ENCODE measurements at regions not wholly inside any gene's neighbourhood (a gene's known extent, or its start where the extent isn't known, plus 50 kb on each side); places are given as distances from the start of the nearest gene placed in this dataset.

DNA sequence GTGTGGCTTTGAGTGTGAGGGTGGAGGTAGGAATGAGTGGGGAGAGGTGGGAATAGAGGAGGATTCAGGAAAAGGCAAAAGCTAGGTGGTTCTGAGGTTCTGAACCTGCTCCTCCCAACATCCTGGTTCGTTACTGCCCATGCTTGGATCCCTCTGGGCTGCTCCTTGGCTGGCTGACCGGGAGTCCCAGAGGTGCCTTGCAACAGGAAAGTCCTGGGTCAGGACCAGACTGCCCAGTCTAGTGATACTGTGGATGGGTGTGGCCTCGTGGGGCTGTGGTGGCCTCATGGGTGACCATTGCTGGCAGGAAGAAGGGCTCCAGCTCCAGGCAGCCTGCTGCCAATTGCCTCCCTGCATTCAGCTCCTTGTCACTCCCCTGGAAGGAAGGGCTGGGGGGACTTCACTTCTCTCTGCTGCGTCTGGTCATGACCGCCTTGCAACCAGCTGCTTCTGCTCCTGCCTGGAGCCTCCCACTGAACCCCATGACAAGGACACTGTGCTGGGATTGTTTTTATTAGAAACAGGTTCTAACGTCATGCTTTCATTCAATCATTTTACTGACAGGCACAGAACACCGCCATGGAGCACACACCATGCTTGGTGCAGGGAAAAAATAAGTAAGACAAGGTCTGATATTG, 61.5 kb upstream of the UBL3 start:
- Mint-ChIP-seq H3K4me1 (peaks cover 38% of the 10 kb centered on the region), H3K27me3 (ENCODE audit: low read depth) (no peaks in the 10 kb centered on the region), H3K36me3 (no peaks in the 10 kb centered on the region), H3K9me3 (peaks cover 4% of the 10 kb centered on the region), H3K4me3 (no peak overlapping the region), H3K27ac (no peak overlapping the region)
- no peak for TF ChIP-seq CTCF (IDR thresholded peaks at IDR 0.05; ENCODE audit: unreplicated experiment)
- no peak for DNase-seq (ENCODE audit: low spot score in 2 of 2, unreplicated experiment in 2 of 2)

- Mint-ChIP-seq H3K27ac (no peak overlapping the region), H3K27me3 (ENCODE audit: low read depth) (no peaks in the 10 kb centered on the region), H3K36me3 (no peaks in the 10 kb centered on the region), H3K9me3 (no peaks in the 10 kb centered on the region), H3K4me1 (peaks cover 48% of the 10 kb centered on the region), H3K4me3 (no peak overlapping the region)
- TF ChIP-seq CTCF (IDR thresholded peaks at IDR 0.05; ENCODE audit: unreplicated experiment): no peak
- DNase-seq (ENCODE audit: low spot score in 2 of 2, unreplicated experiment in 2 of 2): no peak
Observed at GRCh38 chr13:29909975-29910674, 59.7 kb upstream of the UBL3 start.

DNA sequence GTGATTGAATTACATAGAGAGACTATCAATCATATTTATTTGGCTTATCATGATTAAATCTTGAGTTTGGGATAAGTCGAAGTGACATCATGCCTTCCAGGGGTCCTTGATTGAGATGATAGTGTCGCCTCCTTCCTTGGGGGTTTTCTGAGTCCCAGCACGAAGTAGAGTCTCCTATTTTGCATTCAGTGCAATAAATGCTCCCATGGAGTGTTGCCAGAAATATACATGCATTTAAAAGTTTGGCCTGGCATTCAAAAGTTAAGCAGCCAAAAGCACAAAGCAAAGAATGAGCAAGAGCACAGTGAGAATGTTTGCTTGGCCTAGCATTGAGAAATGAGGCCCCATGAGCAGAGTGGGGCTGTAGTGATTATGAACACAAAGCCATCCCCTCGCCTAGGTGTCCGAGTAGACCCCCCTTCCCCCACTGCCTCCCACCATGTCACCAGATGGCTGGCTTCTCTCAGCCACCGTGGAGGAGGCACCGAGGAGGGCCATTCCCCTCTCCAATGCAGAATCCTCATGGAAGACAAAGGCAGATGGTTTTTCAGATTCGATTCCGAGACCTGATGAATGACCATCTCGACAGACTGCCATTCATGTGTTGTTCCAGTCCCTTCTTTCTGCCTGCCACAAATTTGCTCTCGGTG, 58.8 kb upstream of the UBL3 start:
- Mint-ChIP-seq H3K27me3 (ENCODE audit: low read depth) (no peaks in the 10 kb centered on the region), H3K36me3 (no peaks in the 10 kb centered on the region), H3K4me1 (peaks cover 48% of the 10 kb centered on the region), H3K27ac (no peak overlapping the region), H3K9me3 (no peaks in the 10 kb centered on the region), H3K4me3 (no peak overlapping the region)
- no peak for TF ChIP-seq CTCF (IDR thresholded peaks at IDR 0.05; ENCODE audit: unreplicated experiment)
- DNase-seq (ENCODE audit: low spot score in 2 of 2, unreplicated experiment in 2 of 2): no peak

DNA sequence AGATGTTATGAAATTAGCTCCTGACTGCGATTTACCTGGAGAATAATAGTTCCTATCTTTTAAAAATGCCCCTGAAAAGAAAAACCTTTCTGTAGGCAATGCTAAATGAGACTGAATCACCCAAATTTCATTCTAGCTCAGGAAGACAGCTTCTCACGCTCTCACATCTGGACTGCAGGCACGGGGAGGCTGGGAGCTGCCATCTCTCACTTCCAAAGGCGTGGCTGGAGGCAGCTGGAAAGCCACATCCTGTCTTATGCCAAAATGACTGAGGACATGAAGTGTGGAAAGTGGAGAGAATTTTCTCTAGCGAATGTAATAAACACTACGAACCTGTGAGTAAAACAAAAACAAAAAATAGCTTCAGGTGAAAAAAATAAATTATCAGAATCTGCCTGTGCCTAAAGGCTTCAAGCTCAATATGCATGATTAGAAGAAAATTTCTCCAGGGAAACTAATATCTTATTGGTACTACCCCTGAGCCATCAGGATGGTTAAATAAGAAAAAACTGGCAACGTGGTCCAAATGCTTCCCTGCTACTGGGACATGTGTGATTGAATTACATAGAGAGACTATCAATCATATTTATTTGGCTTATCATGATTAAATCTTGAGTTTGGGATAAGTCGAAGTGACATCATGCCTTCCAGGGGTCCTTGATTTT, 58.1 kb upstream of the UBL3 start:
- no peak overlapping the region for H3K4me3 Mint-ChIP-seq
- H3K27ac Mint-ChIP-seq: peak overlapping the region; percentile 67

DNA sequence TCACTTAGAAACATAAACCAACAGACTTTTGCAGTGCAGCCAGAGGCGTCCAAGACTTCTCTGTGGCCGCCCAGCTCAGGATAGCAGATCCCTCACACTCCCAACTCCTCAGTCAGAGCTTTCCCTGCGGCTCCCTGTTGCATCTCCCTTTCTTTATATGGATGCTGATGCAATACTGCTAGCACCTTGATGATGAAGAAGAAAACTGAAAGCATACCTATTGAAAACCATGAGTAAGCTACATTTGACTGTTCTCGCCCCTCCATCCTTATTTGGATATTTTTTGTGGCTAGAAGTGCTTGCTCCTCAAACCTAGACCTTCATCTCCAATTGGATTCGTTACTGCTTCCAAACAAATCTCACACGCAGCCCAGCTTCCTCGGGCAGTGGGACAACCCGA, 57.3 kb upstream of the UBL3 start:
- DNase-seq (ENCODE audit: low spot score in 2 of 2, unreplicated experiment in 2 of 2): no peak
- Mint-ChIP-seq H3K27ac (peak overlapping the region; percentile 11), H3K4me3 (no peak overlapping the region), H3K9me3 (no peaks in the 10 kb centered on the region), H3K36me3 (no peaks in the 10 kb centered on the region), H3K4me1 (peaks cover 56% of the 10 kb centered on the region), H3K27me3 (ENCODE audit: low read depth) (no peaks in the 10 kb centered on the region)
- no peak for TF ChIP-seq CTCF (IDR thresholded peaks at IDR 0.05; ENCODE audit: unreplicated experiment)

More for the DNA sequence above, 58.1 kb upstream of the UBL3 start:
- no peaks in the 10 kb centered on the region for H3K9me3 Mint-ChIP-seq
- no peak for TF ChIP-seq CTCF (IDR thresholded peaks at IDR 0.05; ENCODE audit: unreplicated experiment)
- no peaks in the 10 kb centered on the region for H3K36me3 Mint-ChIP-seq
- H3K4me1 Mint-ChIP-seq: peaks cover 51% of the 10 kb centered on the region
- H3K27me3 Mint-ChIP-seq (ENCODE audit: low read depth): no peaks in the 10 kb centered on the region
- DNase-seq (ENCODE audit: low spot score in 2 of 2, unreplicated experiment in 2 of 2): no peak
